HepG2 (cell line): ENCODE measurements at regions not wholly inside any gene's neighbourhood (a gene's known extent, or its start where the extent isn't known, plus 50 kb on each side); places are given as distances from the start of the nearest gene placed in this dataset.

Experiments used
- CEBPB ChIP-seq: IDR thresholded peaks from 2 replicates; pipeline ENCODE4 v1.6.1; 2011; ENCODE audit warnings: low read depth, low read length, improper control_type of control experiment, borderline replicate concordance
- EP300 ChIP-seq, 3 experiments: sonication (generic) in 1 of 3; formaldehyde crosslinking in 1 of 3; IDR thresholded peaks; 2 replicates each; pipeline versions ENCODE4 v1.5.1 to v1.6.1; 2011 to 2020; ENCODE audit warnings: low read depth in 2 of 3, low read length in 2 of 3, borderline replicate concordance in 1 of 3, improper control_type of control experiment in 1 of 3, mild to moderate bottlenecking in 1 of 3, missing genetic modification reagents in 1 of 3, moderate library complexity in 1 of 3
- ETV6 ChIP-seq: sonication (generic); formaldehyde crosslinking; conservative IDR thresholded peaks from 2 replicates; pipeline ENCODE4 v1.4.0; 2020; ENCODE audit warnings: missing genetic modification reagents
- HES4 ChIP-seq: sonication (generic); formaldehyde crosslinking; IDR thresholded peaks from 2 replicates; pipeline ENCODE4 v1.9.0; 2021; ENCODE audit warnings: mild to moderate bottlenecking, missing genetic modification reagents, borderline replicate concordance
- PCBP2 ChIP-seq: fragments of 200-400 bp; formaldehyde crosslinking; optimal IDR thresholded peaks from 2 replicates; pipeline ENCODE3; 2018; ENCODE audit warnings: low read length, low read depth; ENCODE audit not compliant: poor library complexity, severe bottlenecking
- PHB2 ChIP-seq: fragments of 450-650 bp; IDR thresholded peaks from 2 replicates; pipeline ENCODE4 v1.6.1; 2018; ENCODE audit not compliant: partially characterized antibody
- ZGPAT ChIP-seq: IDR thresholded peaks from 2 replicates; pipeline ENCODE4 v1.6.1; 2016; ENCODE audit warnings: mild to moderate bottlenecking
- ZNF333 ChIP-seq: sonication (generic); formaldehyde crosslinking; IDR thresholded peaks from 2 replicates; pipeline ENCODE4 v1.4.0; 2020; ENCODE audit warnings: mild to moderate bottlenecking, missing genetic modification reagents, borderline replicate concordance
- ZNF556 ChIP-seq: sonication (generic); formaldehyde crosslinking; IDR thresholded peaks from 2 replicates; pipeline ENCODE4 v1.4.0; 2020; ENCODE audit warnings: mild to moderate bottlenecking, missing genetic modification reagents, borderline replicate concordance
- ZNF800 ChIP-seq: sonication (generic); formaldehyde crosslinking; IDR thresholded peaks from 2 replicates; pipeline ENCODE4 v1.4.0; 2020; ENCODE audit warnings: missing genetic modification reagents
- TF ChIP-seq, protein P1 (sequence below): sonication (generic); formaldehyde crosslinking; IDR thresholded peaks from 2 replicates; pipeline ENCODE4 v1.4.0; 2020; ENCODE audit warnings: missing genetic modification reagents, borderline replicate concordance
- TF ChIP-seq, protein P2 (sequence below), 2 experiments: fragments of 450-650 bp in 1 of 2; sonication (generic) in 1 of 2; formaldehyde crosslinking; IDR thresholded peaks; 2 replicates each; pipeline versions ENCODE4 v1.5.0 to v1.8.0; 2020 to 2022; ENCODE audit warnings: mild to moderate bottlenecking in 1 of 2, missing genetic modification reagents in 1 of 2

DNA sequence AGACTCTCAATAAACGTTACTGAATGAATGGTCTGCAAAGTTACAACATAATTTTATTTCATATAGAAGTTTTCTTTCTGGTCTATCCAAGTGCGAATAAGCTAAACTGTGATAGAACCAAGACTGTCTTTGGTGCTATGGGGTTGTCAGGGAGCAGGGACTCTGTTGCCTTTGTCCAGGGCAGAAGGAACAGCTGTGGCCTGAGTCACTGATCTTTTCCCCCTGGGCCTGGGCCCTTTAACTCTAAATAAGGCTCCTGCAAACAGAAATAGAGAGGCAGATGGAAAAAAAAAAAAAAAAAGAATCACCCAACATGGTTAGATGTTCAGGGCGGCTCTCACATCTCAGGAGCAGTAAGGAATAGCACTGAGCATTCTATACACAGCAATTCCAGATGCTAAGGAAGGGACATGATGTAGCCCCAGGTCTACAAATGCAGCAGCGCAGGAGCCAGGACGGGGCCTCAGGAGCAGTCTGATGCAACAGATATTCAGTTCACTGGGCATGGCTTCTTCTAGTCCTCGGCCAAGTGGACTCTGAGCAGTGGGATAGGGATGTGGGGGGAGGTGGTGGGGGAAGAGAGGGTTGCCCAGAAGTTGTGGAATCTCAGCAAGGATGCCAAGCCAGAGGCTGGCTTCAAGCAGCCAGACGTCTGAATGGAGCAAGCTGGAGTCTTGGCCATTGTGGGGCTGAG is 247.1 kb upstream of the SIX2 start (continued):
- TF ChIP-seq, protein P1, sequence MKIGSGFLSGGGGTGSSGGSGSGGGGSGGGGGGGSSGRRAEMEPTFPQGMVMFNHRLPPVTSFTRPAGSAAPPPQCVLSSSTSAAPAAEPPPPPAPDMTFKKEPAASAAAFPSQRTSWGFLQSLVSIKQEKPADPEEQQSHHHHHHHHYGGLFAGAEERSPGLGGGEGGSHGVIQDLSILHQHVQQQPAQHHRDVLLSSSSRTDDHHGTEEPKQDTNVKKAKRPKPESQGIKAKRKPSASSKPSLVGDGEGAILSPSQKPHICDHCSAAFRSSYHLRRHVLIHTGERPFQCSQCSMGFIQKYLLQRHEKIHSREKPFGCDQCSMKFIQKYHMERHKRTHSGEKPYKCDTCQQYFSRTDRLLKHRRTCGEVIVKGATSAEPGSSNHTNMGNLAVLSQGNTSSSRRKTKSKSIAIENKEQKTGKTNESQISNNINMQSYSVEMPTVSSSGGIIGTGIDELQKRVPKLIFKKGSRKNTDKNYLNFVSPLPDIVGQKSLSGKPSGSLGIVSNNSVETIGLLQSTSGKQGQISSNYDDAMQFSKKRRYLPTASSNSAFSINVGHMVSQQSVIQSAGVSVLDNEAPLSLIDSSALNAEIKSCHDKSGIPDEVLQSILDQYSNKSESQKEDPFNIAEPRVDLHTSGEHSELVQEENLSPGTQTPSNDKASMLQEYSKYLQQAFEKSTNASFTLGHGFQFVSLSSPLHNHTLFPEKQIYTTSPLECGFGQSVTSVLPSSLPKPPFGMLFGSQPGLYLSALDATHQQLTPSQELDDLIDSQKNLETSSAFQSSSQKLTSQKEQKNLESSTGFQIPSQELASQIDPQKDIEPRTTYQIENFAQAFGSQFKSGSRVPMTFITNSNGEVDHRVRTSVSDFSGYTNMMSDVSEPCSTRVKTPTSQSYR = no peak; the same call in 1 of the 2 replicates
- TF ChIP-seq ZNF333 = 0 out of 2 replicates have a peak, but pooled peaks have one; percentile 37
- TF ChIP-seq PCBP2 = no peak
- TF ChIP-seq CEBPB = peak; percentile 50; the same call in 1 of the 2 replicates
- TF ChIP-seq PHB2 = no peak
- TF ChIP-seq ZGPAT (CRISPR knock-in tag) = no peak
- TF ChIP-seq ETV6 (CRISPR knock-in tag) = no peak
- TF ChIP-seq ZNF800 = no peak
- 0 out of 2 replicates have a peak, but pooled peaks have one; percentile 12 for TF ChIP-seq ZNF556 (CRISPR knock-in tag)
- peak in 1 of 2 experiments; percentile 26; a peak in 1 of 4 replicates for TF ChIP-seq EP300 (IDR thresholded peaks at IDR 0.05; ENCODE audit: low read depth in 2 of 2, low read length in 2 of 2)
- TF ChIP-seq EP300 (CRISPR knock-in tag; IDR thresholded peaks at IDR 0.05; ENCODE audit: borderline replicate concordance) = no peak
- no peak for TF ChIP-seq HES4 (CRISPR knock-in tag)
- TF ChIP-seq, protein P2, sequence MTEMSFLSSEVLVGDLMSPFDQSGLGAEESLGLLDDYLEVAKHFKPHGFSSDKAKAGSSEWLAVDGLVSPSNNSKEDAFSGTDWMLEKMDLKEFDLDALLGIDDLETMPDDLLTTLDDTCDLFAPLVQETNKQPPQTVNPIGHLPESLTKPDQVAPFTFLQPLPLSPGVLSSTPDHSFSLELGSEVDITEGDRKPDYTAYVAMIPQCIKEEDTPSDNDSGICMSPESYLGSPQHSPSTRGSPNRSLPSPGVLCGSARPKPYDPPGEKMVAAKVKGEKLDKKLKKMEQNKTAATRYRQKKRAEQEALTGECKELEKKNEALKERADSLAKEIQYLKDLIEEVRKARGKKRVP (CRISPR knock-in tag; IDR thresholded peaks at IDR 0.05) = peak in 1 of 2 experiments; percentile 96; a peak in 2 of 4 replicates
